Stimulated activated naive CD4-positive, alpha-beta T cell (primary cell): ENCODE measurements at regions not wholly inside any gene's neighbourhood (a gene's known extent, or its start where the extent isn't known, plus 50 kb on each side); places are given as distances from the start of the nearest gene placed in this dataset.

Experiments used
- DNase-seq, 6 experiments: peaks; one replicate each; lab custom pipeline; 2025; lab: John Stamatoyannopoulos, UW

DNA sequence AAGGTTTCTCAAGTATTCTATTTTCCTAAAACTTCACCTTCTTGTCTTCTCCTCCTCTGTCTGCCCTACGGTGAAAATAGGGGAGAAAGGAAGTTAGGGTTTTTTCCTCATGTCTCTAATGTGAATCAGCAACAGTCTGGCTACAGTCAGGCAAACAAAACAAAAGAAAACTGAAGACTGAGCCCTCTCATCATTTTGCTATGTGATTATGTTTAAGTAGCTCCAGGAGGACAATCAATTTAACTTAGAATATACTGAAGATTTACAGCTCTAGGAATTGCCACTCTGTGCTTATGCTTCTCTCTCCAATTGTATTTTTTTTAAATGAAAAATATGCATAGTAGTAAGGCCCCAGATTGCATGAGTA is 316.2 kb downstream of the GPAT3 start:
- DNase-seq: no peak

DNA sequence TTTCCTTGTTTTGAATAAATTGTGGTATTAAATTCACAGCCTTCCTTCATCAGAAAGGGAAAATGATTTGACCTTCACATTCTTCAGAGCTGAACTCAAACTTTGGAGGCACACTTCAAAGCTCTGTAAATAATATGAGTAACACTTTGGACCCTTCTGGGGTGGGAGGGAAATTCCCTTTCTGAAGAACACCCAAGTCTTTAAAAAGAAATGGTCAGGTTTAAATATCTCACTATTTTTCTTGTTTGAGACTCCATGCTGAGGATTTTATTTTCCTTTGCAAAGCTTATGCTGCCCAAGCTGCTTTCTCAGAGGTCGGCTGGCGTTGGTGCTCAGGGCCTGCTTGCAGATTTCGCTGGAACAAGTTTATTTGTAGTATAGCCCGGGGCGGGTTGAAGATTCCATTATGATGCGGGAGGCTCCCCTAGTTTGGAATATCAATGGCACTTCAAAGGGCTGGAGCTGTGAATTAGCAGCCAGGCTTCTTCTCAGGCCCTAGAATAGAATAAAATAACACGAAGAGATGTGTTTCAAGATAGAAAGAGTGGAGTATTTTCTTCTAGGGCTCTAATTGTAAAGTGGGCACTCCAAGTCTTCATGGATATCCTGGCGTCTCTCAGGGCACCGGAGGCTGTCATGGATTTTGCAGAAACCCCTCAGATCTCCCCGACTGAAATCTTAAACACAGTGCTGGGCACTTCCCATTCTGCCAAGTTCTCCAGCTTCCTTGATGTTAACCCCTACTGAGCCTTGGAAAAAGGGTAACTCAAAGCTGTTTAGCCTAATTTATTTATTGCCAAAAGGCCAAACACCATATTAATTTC is 315.6 kb downstream of the GPAT3 start:
- no peak for DNase-seq

DNA sequence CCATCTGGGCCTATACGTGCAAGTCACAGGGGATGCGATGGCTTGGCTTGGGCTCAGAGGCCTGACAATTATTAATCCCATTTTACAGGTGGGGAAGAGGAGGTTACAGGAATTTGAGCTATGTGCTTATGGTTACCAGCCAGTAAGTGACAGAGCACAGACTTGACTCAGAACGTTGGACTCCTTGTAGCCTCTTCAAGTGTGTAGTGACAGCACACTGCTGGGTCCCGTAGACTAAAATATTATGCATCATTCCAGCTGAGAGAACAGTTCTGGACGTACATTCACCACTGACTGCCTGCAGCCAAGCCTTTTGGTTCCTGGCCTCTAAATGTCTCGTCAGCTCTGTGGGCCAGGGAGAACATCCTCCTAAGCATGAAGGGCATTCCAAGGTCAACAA is 314.5 kb downstream of the GPAT3 start:
- DNase-seq: no peak

DNA sequence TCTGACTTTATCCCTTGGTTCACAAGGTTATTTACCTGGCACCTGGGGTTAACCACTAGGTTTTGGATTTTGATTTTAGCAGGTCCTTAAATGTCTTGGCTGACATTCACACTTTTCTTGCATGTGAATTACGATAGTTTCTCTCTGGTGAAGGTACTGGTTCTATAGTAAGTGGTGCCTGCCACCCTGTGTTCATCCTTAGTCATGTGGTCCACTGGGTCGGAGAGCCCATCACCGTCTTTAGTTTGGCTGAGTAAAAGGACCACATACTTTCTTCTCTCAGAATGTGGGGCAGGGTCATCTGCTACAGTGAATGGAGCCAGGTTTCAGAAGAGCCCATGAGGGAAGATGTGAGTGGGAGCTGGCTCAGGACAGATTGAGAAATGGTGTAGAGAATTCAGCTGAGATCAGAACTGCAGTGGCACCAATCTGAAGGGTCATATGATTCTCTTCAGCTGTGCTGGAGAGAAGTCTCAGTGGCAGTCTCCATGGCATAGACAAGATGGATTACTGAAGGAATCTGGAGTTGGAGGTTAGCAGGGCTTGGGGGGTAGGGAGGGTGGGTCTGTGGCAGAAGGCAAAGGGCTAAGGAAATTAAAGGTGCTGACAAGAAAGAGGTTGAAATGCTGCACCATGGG is 310.4 kb downstream of the GPAT3 start:
- no peak for DNase-seq

DNA sequence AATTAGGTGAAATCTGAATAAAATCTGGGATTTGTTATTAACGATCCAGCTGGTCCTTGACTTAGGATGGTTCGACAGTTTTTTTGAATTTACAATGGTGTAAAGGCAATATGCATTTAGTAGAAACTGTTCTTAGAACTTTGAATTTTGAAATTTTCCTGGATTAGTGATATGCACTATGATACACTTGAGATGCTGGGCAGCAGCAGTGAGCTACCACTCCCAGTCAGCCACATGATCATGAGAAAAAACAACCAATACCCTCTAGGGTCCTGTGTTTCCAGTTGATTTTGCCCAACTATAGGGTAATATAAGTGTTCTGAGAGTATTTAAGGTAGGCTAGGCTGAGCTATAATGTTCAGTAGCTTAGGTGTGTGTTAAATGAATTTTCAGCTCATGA is 303.7 kb downstream of the GPAT3 start:
- DNase-seq: no peak

DNA sequence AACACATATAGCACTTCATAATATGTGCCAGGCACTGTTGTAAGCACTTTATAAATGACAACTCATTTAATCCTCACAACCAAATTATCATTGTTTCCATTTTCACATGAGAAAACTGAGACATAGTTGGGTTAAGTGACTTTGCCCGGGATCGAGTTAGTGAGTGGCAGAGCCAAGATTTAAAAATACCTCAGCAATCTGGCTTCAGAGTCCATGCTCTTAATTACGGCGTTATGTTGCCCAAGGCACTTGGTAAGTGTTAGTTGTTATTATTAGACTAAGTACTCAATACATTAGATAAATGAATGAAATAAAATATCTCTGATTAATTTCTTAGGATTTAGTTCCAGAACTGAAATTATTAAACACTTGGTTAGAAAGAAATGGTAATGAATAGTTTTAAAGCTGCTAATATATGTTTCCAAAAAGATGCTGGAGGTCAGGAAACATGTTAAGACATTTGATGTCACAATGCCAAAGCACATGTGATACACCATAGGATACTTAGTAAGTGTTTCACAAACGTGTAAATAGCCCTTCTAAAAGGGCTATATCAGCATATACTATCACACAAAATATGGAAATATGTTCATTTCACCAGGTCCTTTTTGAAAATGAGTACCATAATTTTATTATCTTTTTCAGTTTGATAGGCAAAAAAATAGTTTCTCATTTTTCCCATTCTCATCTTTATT is 301.9 kb downstream of the GPAT3 start:
- no peak for DNase-seq

DNA sequence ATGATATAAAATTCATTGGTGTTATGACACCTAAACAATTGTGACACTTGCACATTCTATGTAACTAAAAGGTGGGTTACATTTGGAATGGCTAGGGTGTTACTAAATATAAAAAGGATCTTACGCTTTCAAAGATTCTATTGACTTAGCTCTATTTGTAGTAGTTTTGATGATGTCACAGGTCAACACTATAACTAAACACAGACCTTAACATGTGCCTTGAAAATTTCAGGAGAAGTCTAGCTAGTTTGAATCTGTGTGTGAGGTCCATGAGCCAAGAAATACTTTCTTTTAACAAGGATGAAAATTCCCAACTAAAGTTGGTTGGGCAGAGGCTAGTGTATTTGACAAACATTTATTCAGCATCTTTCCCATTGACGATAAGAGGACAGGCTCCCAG is 298.0 kb downstream of the GPAT3 start:
- no peak for DNase-seq

DNA sequence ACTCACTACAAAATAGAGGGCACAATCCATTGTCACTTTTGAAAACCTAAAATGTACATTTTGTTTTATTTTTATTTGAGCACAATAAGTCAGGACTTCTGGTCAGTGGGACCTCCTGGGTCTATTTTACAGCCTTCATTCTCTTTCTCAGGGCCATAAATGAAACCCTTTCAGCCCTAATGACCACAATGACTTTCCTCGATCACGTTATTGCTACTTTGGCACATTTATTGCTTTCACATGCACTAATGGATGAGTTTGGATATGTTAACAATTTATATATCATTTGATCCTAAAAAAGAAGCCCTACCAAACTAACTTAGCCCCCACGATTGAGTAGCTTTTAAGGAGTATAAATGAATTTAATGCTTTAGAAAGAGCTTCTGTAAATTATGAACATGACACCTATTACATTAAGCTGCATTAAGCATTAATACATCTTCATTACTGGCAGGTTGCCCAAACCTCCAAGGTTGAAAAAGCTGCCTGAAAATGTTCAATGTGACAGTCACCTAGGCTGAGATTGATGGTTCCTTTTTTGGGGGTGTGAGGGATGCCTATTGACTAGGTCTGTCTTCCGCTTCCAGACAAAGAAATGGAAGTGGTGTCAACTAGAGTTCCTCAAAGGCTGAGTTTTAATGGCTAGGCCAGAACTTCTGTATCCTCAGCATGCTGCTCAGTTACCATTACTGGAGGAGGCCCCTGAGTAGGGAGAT is 296.4 kb downstream of the GPAT3 start:
- no peak for DNase-seq

DNA sequence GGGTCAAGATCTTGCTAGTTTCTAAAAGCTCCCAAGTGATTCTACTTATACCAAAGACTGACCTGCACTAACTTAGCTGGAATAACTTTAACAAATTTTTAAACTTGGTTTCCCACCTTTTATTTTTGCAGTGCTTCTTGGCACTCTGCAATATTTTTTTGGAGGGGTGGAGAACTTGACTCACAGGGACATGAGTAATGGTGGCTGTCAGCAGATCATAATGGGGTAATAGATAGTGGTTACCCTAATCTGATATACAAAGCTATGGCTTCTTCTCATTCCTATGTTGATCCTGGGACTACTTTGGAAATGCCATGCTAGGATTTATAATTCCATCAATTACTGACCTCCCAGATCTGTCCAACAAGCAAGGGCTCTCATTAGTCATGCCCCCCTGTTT is 295.7 kb downstream of the GPAT3 start:
- no peak for DNase-seq

DNA sequence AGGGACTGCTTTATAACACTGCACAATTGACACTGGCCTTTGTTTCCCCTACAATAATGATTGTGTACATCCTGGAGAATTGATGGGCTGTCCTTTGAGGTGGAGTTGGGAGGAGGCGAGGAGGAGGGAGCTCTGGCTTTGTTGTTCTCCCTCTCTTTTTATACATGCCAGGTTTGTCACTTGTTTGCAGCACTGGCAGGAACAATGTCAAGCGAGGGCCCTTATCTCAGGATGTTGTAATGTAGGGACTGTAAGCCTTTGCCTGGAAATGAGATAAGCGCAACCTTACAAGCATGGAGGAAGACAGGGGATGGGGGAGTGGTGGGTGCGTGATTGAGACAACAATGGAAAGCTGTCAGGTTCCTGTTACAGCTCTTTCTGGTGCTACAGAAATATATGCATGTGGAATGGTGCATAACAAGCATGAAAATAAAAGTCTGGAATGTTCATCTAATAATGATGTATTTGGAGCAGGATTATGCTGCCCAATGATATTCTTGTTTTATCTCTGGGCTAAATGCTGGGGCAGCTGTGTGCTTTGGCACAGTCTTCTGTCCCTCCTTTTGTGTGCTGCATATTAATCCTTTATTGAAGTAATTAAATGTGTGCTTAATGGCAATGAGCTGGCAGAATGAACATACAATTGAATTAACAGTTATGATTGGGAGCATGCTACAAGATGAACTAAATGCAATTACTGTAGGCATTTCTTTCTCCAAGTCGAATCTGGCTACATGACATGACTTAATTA is 294.4 kb downstream of the GPAT3 start:
- DNase-seq: no peak

DNA sequence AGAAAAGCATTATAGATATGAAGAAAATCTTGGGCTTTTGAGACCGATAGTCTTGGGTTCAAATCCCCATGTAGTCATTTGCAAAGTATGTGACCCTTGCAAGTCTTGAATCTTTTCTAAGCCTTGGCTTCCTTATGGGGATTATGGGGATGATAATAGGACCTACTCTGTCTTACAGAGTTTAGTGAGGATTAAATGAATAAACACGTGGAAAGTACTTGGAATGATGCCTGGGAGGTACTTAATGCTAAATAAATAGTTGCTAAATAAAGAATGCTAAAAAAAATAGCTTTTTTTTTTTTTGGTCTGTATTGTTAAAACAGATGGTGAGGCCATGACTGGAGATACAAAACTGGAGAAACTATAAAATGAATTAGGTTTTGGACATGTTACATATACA is 292.7 kb downstream of the GPAT3 start:
- no peak for DNase-seq

DNA sequence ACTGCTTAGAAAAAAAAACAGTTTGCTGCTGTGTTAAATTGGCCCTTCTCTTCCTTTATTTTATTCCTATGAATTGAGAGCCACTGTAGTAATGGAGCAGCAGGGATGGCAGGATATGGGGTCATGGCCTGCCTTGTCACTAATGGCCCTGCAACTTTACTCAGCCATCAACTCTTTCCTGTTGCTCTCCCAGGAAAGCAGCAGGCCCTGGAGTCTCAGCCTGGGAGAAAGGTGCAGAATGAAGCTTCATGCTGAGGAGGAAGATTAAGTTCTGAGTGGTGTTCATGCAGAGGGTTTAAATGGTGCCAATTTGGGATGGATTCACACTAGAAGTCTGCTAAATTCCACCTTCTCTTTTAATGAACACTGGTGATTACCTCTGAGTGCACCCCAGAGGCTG is 285.6 kb downstream of the GPAT3 start:
- no peak for DNase-seq

DNA sequence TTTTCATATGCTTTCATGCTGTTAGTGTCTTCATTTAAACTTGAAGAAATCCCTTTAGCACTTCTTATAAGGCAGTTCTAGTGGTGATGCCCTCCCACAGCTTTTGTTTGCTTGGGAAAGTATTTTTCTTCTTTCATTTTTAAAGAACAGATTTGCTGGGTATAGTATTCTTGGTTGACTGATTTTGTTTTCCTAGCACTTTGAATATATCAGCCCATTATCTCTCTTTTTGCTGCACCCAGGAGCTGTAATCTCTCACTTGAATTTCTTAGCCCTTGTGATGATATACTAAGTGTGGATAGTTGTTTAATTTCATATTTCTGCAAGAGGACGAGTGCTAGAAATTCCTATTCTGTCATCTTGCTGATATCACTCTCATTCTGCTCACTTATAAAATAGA is 283.7 kb downstream of the GPAT3 start:
- no peak for DNase-seq

DNA sequence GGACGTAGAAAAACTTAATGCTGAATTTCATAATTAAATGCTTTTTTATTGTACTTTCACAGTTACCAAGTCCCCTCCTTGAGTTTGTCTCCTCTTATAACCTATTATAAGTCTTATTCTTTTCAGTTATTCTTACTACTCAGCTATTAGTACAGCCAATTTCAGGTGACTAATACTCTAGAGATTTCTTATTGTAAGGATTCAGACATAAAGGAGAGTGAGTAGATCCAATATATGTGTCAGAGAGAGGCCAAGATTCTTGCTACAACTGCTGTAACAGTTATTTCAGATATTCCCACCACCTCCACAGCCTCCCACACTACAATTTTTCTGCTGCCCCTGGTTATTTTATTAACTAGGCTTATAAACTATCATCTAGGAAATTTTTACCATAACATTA is 274.5 kb downstream of the GPAT3 start:
- no peak for DNase-seq

DNA sequence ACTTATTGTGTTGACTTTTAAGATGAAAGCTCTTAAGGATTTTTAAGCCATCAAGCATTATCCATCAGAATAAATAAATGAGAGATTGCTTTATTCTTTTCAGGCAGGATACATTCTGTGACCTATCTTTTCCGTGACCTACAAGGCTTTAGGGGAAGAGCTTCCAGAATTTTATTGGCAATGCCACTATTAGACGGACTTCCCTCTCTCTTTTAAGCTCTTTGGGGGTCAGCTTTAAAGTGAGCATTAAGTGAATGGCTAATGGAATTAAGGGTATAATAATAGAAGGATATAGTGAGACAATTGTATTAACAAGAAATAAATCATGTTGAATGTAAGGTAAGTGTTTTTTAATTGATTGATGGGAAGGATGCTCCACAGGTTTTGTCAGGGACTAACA is 273.7 kb downstream of the GPAT3 start:
- no peak for DNase-seq

DNA sequence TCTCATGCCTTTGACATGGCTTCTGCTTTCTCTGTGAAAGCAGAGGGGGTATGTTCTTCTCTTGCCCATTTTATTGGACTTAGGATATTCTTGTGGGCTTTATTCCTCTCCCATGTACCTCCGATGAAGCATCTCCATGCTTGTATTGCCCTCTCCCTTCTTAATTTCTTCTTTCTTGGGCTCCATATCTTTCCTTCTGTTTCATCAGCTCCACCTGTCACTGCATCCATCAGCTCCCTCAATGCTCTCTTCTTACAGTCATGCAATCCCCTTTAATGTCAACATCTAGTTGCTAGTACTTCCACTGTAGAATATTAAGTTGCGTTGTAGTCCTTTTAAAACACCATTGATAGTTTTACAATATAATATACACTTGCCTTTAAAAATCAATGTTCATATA is 257.6 kb downstream of the GPAT3 start:
- DNase-seq: no peak

DNA sequence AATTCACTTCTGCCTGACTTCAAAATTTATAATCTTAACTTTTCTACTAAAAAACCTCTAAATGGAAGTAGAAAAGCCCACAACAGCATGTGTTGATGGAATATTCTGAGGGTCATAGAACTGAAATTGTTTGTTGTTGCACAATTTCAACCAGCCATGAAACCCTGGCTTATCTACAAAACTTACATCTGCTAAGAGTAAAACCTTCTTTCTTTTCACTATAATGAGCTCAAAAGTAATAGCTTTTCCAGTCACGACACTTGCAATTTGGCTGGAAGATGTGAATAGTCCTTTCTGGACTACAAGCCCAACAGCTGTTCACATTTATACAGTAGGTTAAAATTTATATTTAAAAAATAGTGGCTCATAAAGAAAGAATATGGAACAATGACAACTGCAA is 250.0 kb downstream of the GPAT3 start:
- no peak for DNase-seq

DNA sequence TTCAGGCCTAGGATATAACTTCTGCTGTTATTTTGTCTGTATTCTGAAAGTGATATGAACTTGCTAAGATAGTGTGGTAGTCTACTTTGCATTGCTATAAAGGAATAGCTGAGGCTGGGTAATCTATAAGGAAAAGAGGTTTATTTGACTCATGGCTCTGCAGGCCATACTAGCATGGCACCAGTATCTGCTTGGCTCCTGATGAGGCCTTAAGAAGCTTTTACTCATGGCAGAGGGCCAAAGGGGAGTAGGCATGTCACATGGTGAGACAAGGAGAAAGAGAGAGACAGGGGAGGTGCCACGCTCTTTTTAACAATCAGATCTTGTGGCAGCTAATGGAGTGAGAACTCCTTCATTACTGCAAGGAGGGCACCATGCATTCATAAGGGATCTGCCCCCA is 247.3 kb downstream of the GPAT3 start:
- DNase-seq: no peak

DNA sequence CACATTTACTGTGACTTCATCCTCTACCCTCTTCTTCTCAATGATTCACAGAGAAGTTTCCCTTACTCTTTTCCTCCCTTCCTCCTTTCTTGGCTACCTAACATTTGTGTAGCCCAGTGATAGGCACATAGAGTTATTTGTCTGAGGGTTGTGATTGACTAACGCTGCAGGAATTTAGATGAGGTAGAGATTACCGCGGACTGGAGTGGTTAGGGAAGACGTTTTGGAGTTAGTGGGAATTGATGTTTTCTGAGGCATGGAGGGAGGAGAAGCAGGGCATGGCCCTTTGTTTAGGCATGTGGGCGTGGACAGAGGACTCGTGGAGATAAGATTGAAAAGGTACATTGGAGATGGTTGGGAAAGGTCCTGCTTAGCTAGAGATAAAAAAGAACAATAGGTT is 246.7 kb downstream of the GPAT3 start:
- DNase-seq: no peak

DNA sequence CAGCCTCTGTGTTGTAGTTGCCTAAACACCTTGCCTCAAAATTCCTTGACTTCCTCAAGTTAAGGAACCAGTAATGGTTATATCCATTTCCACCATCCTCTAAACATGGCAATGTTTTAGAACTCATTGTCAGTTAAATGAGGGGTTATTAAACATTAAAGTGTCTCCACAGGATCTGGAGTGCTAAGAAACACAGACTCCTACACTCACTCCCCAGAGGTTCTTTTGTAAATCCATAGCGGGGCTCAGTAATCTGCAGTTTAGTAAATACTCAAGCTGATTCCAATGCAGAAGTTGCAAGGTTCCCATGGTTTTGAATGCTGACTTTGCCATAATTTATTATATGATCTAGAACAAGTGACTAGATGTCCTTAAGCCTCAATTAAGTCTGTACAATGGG is 245.5 kb downstream of the GPAT3 start:
- no peak for DNase-seq

DNA sequence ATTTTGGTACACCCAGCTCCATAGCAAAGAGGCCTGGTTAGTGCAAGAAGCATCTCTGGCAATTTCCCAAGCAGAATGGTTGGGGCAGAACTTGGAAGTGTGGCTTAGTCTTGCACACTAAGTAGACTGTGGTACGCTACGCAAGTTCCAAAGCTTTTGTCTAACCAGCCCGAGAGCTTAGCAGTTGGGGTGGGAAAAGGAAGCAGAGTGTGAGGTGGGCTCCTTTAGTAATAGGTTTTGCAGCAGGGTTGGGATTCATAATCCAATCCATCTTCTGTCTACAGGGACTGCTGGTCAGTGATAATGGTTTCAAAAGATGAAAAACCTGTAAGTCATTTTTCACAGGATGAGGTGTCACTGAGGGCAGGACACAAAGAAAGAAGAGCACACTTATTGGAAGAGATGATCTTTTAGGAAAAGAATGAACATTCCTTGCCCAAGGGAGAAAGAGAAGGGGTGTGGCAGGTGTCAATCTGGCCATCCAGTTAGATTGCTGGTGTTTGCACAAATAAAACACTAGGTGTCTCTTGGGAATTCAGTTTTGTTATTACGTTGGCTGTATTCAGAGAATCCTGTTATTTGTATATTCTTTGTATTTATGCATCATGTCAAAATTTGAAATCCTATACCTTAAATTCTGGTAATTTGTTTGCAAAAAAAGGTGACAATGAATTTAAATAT is 244.3 kb downstream of the GPAT3 start:
- no peak for DNase-seq
